ENCODE measurements at regions not wholly inside any gene's neighbourhood (a gene's known extent, or its start where the extent isn't known, plus 50 kb on each side); places are given as distances from the start of the nearest gene placed in this dataset.

GRCh38 chr5:90182726-90183125, 226.8 kb downstream of the CETN3 start:
- Histone ChIP-seq H3K4me1 (ENCODE audit: control insufficient read depth, insufficient read depth, low read length) (no peaks in the 10 kb centered on the region), H3K27ac (ENCODE audit: low read length) (no peak overlapping the region), H3K36me3 (ENCODE audit: control insufficient read depth, insufficient read depth, low read length) (no peaks in the 10 kb centered on the region), H3K27me3 (ENCODE audit: control insufficient read depth, insufficient read depth, low read length) (no peaks in the 10 kb centered on the region), H3K4me3 (ENCODE audit: low read depth in 2 of 2, low read length in 2 of 2) (no peak overlapping the region), H3K9me3 (ENCODE audit: control insufficient read depth, insufficient read depth, low read depth, low read length) (no peaks in the 10 kb centered on the region)
- no TSS peak for BruUV-seq (replicated peaks)
- in situ Hi-C loops (cut with HindIII; ENCODE audit: low pct_unique_long_range_greater_than_20kb, low sequenced_read_pairs) (no loop called here), intact Hi-C loops (cut with micrococcal nuclease; ENCODE audit: unreplicated experiment) (no loop called here)
- no peak for DNase-seq (ENCODE audit: low read depth, low spot score)
- POLR2A ChIA-PET = no interaction called here
- TF ChIP-seq CTCF (IDR thresholded peaks at IDR 0.05) (no peak), REST (IDR thresholded peaks at IDR 0.05; ENCODE audit: insufficient read depth in 1 of 2, low read depth in 2 of 2, low read length in 1 of 2) (no peak), TCF7L2 (IDR thresholded peaks at IDR 0.05; ENCODE audit: low read depth, low read length) (no peak), POLR2AphosphoS5 (IDR thresholded peaks at IDR 0.05; ENCODE audit: low read depth, low read length) (no peak), SIN3A (IDR thresholded peaks at IDR 0.05; ENCODE audit: borderline replicate concordance, insufficient read depth, low read depth, low read length) (no peak)
- ATAC-seq = no peak
- CTCF ChIA-PET = no interaction called here

GRCh38 chr5:90174236-90174635, 235.3 kb downstream of the CETN3 start:
- Histone ChIP-seq H3K9me3 (ENCODE audit: control insufficient read depth, insufficient read depth, low read depth, low read length) (peaks cover 7% of the 10 kb centered on the region; the same call in 1 of the 2 replicates), H3K36me3 (ENCODE audit: control insufficient read depth, insufficient read depth, low read length) (no peaks in the 10 kb centered on the region), H3K27ac (ENCODE audit: low read length) (no peak overlapping the region), H3K4me3 (ENCODE audit: low read depth in 2 of 2, low read length in 2 of 2) (no peak overlapping the region), H3K27me3 (ENCODE audit: control insufficient read depth, insufficient read depth, low read length) (no peaks in the 10 kb centered on the region), H3K4me1 (ENCODE audit: control insufficient read depth, insufficient read depth, low read length) (no peaks in the 10 kb centered on the region)
- CTCF ChIA-PET = no interaction called here
- POLR2A ChIA-PET = no interaction called here
- TF ChIP-seq SIN3A (IDR thresholded peaks at IDR 0.05; ENCODE audit: borderline replicate concordance, insufficient read depth, low read depth, low read length) (no peak), TCF7L2 (IDR thresholded peaks at IDR 0.05; ENCODE audit: low read depth, low read length) (no peak), REST (IDR thresholded peaks at IDR 0.05; ENCODE audit: insufficient read depth in 1 of 2, low read depth in 2 of 2, low read length in 1 of 2) (no peak), POLR2AphosphoS5 (IDR thresholded peaks at IDR 0.05; ENCODE audit: low read depth, low read length) (no peak), CTCF (IDR thresholded peaks at IDR 0.05) (no peak)
- ATAC-seq (no peak), DNase-seq (ENCODE audit: low read depth, low spot score) (no peak)
- in situ Hi-C loops (cut with HindIII; ENCODE audit: low pct_unique_long_range_greater_than_20kb, low sequenced_read_pairs) = no loop called here
- no TSS peak for BruUV-seq (replicated peaks)
- intact Hi-C loops (cut with micrococcal nuclease; ENCODE audit: unreplicated experiment) = no loop called here
